GM21515 (cell line): ENCODE measurements at regions not wholly inside any gene's neighbourhood (a gene's known extent, or its start where the extent isn't known, plus 50 kb on each side); places are given as distances from the start of the nearest gene placed in this dataset.
"Not testable (repeated sequence)": the region's sequence is repeated elsewhere in the genome, so short reads cannot be mapped to it uniquely, and the experiment has no call there.

Experiments
- ATAC-seq: cut with Tn5 transposase; IDR thresholded peaks from one replicate; pipeline ENCODE4 v1.9.1; 2021; ENCODE audit not compliant: unreplicated experiment

DNA sequence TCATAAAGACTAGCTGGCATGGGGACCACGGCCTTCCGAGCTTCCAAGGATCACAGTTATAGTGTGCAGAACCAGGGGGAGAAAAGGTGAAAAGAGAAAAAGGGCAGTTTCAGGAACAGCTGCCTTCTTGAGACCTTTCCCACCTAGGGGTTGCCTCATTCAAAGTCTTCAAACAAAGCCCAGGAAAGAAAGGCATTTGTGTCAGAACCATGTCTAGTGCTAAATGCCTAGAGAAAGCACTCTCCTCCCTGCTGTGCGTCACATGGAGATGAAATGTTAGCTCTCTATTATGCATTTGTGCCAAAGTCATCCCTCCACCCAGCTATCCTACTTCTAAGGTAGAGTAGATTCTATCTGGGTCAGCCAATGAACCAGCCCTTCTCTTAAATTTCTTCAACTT lies 1037.3 kb upstream of the WWC1 start:
- no peak for ATAC-seq

DNA sequence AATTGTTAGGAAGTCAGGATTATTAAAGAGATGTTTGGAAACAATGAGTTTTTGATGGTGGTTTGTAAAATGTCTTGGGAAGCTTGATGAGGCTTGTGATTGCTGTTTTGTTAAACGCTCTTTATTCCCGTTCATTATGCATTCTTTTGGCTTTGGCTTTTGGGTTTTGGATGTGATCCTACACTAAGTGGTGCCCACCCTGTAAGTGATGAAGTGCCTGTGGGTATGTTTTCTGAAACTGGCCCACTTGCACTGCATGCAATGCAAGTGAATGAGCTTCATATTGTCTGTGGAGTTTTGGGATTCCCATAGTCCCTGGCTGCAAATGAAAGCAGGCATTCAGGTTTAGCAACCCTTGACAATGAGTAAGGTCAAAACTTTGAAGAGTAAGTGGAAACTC lies 1035.5 kb upstream of the WWC1 start:
- no peak for ATAC-seq

DNA sequence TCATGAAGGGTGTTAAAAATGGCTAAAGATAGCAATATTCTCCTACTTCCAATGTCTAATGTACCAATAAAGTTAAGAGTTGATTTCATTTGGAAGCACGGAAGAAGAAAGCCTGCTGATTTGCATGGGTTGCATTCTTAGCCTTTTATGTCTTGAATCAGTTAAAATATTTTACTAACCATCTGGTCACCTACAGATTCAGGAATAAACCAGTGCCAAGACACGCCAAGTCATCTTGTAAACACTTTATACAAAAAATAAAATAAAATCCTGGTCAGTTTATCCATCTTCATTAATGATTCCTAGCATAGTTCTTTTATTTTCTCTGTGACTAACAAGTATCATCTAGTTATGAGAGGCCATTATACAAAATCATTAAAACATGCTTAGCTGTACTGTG lies 1031.6 kb upstream of the WWC1 start:
- no peak for ATAC-seq

DNA sequence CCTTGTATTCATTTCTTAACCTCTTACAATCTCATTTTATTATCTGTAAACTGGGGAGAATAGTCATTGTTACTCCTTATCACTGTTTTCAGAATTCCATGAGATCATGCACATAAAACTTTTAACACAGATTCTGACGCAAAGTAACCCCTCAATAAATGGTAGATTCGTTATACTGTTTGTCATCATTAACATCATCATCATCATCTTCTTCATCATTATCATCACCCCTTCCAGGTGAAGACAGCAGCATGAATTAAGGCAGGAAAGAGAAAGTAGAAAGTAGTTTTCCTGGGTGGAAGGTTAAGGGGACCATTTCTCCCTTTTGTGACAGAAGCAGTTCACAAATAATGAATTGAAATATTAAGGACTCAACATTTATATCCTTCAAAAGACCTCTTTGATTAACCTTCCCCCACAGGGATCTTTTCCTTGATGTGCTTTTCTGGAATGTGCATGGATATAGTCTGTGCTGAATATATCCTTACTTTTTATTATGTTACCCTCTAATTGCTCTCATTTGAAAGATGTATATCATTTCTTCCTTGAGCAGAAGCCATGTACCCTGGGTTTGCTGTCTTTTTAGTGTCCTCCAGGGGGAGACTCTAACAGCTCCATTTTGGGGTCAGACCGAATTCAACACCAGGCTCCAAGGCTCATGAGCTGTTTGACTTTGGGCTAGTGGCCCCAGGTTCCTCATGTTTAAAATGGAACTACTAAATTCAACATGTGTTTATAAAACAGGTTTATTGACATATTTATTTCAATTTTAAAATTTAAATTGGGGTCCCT lies 1029.9 kb upstream of the WWC1 start:
- ATAC-seq, result no peak

DNA sequence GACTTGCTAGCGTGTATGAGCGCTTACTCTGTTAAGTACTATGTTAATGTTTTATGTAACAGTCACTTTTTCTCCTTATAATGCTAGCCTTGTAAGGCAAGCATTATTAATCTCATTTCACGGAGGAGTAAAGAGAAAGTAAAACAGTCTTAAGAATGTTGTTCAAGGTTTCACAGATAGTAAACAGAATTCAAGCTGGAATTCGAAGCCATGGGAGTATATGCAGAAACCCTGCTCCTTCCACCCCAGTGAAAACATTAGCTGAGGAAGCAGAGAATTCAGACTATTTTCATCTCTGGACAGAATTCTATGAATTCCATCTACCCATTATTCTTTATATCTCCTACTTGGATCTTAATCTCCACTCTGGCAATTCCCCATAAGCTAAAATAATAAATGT lies 1028.3 kb upstream of the WWC1 start:
- ATAC-seq, result no peak

GRCh38 chr5:167264348-167264747 lies 1027.1 kb upstream of the WWC1 start:
- no peak for ATAC-seq

DNA sequence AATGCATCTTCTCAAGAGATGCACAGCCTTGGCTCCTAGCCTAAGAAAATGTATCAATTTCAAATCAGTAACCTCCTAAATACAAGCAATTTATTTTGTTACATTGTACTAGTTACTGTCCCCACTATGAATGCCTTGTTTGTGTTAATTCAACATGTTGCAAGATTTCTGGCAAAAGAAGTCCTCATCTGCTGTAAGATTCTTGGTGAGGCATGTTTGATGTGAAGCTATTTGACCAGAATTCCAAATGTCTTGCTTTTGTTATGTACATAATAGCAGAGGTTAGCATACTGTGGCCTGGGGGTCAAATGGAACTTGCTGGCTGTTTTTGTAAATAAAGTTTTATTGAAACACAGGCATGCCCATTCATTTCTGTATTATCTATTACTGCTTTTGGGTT lies 1023.1 kb upstream of the WWC1 start:
- no peak for ATAC-seq

GRCh38 chr5:167269146-167269545 lies 1022.3 kb upstream of the WWC1 start:
- ATAC-seq, result no peak

GRCh38 chr5:167271081-167271480 lies 1020.4 kb upstream of the WWC1 start:
- no peak for ATAC-seq

DNA sequence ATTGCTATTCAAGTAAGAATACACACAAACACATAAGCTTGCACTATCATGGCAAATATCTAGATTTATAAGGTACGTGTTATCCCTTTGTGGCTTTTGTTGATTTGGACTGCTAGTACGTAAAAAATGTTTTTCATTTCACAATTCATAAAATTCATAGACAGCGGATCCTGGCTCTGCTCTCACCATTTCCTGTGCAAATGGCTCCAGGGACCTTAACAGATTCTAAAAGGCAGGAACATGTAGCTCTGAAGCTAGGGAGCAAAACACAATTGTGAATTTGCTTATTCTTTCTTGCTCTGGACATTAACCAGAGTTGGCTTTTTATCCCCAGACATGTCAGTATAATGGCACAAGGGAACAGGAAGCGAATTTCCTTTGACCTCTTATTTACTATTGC lies 1019.9 kb upstream of the WWC1 start:
- ATAC-seq, result no peak

DNA sequence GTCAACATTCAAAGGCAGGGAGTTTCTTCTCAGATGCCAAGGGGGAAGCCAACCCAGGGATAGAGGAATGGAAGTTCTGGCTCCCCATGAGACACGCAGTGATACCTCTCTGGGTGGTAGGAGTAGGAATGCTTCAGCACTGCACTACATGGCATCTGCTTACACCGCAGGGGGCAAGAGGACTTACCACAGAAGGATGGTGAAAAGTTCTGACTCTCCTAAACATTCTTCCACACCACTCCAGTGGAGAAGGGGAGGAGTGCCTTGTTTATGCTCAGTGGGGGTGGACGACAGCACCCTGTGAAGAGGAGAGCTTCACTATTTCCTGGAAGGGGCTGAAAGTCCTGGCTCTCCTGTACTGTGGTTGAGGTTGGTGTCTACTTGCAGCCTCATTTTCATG lies 1011.3 kb upstream of the WWC1 start:
- ATAC-seq, result no peak

- ATAC-seq, result no peak
Observed at GRCh38 chr5:167281925-167282324, 1009.5 kb upstream of the WWC1 start.

- no peak for ATAC-seq
Observed at GRCh38 chr5:167283691-167284090, 1007.8 kb upstream of the WWC1 start.

DNA sequence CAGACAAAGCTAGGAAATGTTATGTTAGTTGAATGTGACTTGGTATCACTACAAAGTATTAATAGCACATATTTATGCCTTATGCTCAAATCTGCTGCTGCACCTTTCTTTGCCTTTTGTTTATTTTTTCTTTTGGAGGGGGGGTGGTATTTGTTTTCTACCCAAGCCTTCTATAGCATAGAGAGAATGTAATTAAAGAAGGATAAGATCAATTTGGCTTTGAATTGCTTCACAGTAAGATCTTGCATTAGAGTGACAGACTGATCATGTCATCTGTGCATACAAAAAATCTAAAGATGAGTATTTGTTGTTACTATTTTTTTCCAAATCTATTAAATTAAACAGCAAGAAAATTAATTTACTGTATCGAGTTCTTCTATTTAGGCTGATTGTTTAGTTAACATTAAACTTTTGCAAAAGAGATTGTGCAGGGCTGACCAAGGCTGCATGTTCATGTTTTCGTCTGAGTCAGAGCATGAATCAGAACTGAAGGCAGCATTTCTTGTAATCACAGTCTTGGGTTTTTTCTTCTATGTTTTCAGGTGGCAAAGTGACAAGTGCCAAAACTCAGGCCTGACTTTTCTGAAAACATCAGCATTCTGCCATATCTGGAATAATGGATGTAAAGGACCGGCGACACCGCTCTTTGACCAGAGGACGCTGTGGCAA lies 1007.1 kb upstream of the WWC1 start:
- no peak for ATAC-seq

- no peak for ATAC-seq
Observed at GRCh38 chr5:167285591-167285990, 1005.9 kb upstream of the WWC1 start.

DNA sequence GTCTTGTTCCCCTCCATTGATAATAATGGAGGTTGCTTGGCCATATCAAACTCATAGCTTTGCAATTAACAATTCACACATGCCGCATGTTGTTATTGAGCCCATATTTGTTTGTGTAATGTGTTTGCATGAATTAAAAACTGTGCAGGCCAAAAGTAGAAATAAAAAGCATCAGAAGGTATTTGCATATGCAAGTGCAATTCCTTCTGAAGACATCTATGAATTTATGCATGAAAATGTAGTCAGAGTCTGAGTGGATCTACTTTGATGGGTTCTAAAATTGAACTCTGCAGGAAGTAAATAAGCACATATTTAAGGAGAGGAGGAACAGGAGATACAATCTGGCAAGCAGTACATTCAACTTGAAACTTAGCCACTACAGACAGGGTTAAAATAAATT lies 1004.6 kb upstream of the WWC1 start:
- no peak for ATAC-seq

- no peak for ATAC-seq
Observed at GRCh38 chr5:167290478-167290877, 1001.0 kb upstream of the WWC1 start.

- no peak for ATAC-seq
Observed at GRCh38 chr5:167294882-167295680, 996.4 kb upstream of the WWC1 start.

- ATAC-seq, result no peak
Observed at GRCh38 chr5:167295681-167296005, 995.8 kb upstream of the WWC1 start.

DNA sequence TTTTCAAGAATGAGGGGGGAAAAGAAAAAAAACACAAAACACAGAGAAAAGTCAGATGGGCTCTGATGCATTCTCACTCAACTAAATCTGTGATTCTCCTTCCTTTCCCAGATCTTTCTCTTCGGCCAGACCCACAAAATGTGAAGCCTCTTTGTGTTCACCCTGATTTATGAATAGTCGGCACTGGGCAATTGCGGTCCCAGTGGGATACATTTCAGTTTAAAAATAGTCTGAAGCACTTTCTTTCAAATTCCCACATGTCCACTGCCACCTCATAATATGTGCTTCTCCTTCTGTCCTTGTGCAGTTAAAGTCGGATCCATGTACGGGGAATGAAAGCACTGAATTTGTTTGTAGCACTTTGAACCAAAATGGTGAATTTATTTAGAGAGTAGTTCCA lies 995.4 kb upstream of the WWC1 start:
- no peak for ATAC-seq

DNA sequence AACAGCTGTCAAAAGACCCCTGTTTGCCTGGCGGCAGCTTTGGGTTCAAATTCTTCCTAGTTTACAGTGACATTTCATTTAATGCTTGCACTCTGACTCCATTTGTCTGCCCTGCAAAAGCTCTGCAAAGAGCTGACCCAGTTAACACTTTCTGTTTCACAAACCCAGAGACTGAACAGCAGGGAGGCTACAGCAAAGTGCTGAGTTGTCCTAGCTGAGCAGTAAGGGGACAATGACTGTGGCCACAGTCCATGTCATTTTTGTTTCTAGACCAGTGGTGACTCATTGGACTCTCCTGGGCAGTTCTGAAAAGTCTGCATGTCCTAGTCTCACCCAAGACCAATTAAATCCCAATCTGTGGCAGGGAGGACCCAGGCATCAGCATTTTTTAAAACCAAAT lies 994.8 kb upstream of the WWC1 start:
- ATAC-seq, result no peak

DNA sequence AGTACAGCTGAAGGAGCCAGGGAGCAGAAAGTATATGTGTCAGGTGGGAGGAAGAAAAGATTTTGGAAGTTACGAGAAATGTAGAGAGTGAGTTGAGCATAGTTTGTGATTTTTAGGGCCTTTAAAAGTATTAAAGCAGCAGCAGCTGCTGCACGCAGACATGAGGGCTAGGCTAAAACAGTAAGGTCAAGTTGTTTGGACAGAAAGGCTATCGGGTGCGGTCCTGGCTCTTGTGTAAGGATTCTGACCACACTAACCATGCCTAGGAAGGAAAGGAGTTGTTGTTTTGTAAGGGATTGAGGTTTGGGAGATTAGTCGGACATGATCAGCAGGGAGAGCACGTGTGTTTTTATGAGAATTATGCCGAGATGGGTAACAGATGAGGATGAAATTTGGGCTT lies 991.6 kb upstream of the WWC1 start:
- ATAC-seq, result not testable (repeated sequence)
